ENCODE measurements at regions not wholly inside any gene's neighbourhood (a gene's known extent, or its start where the extent isn't known, plus 50 kb on each side); places are given as distances from the start of the nearest gene placed in this dataset.
"Not testable (repeated sequence)": the region's sequence is repeated elsewhere in the genome, so short reads cannot be mapped to it uniquely, and the experiment has no call there.

DNA sequence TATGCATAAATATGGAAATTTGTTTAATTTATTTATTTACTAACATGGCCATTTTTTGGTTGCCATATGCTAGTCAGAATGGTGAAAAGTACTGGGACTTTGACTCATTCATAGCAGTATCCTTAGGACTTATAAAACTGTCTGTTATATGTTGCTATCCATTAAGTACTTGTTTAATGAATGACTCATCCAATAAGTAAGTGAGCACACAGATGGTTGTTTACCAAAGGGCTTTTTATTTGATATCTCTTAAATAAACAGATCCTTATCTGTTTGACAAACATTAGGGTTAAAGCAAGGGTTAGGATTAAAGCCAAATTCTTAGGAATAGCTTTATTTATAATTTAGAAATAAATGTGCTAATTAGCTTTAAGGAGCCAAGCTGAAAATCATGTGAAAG, 183.4 kb downstream of the FBXO4 start:
- Histone ChIP-seq H3K4me1 (no peaks in the 10 kb centered on the region), H3K27ac (no peak overlapping the region), H3K27me3 (no peaks in the 10 kb centered on the region), H3K9me3 (no peaks in the 10 kb centered on the region), H3K36me3 (no peaks in the 10 kb centered on the region), H3K4me3 (no peak overlapping the region)
- no peak for ATAC-seq
- no peak for TF ChIP-seq EP300 (IDR thresholded peaks at IDR 0.05)
- no peak for TF ChIP-seq POLR2A (IDR thresholded peaks at IDR 0.05)
- TF ChIP-seq POLR2AphosphoS5 (IDR thresholded peaks at IDR 0.05) = no peak
- TF ChIP-seq CTCF (IDR thresholded peaks at IDR 0.05) = no peak

DNA sequence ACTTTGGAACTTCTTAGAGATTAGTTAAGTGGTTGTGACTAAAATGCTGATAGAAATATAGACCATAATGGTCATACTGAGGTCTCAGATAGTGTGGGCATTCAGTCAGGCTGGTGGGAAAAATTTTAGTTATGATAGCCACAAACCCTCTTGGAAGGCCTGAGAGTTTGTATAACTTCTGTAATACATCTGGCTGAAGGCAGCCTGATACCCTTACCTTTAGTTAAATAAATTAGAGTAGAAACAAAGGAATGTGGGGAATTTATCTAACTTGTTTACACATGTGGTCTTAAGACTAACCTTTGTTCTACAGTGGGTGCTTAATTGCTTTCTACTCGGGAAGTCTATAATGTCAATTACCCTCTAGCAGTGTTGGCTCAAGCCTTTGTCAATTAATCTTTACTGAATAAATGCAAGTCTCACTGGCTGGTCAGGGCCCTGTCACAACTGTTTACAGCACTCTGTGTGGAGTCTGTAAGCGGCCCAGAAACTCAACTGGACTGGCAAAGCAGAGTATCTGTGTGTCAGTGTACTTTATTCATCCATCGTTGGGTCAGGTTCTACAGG, 184.0 kb downstream of the FBXO4 start:
- WGBS, 2 donors (ENCODE audit: low coverage in 1 of 2) = 43 to 48% methylated on average over 2 to 3 of the region's 3 CpGs
- no peaks in the 10 kb centered on the region for H3K9me3 ChIP-seq
- H3K4me1 ChIP-seq = no peaks in the 10 kb centered on the region
- TF ChIP-seq POLR2AphosphoS5 (IDR thresholded peaks at IDR 0.05) (no peak), POLR2A (IDR thresholded peaks at IDR 0.05) (no peak), EP300 (IDR thresholded peaks at IDR 0.05) (no peak), CTCF (IDR thresholded peaks at IDR 0.05) (no peak)
- H3K27me3 ChIP-seq = no peaks in the 10 kb centered on the region
- no peak for ATAC-seq
- H3K27ac ChIP-seq = no peak overlapping the region
- H3K4me3 ChIP-seq = no peak overlapping the region
- H3K36me3 ChIP-seq = no peaks in the 10 kb centered on the region

DNA sequence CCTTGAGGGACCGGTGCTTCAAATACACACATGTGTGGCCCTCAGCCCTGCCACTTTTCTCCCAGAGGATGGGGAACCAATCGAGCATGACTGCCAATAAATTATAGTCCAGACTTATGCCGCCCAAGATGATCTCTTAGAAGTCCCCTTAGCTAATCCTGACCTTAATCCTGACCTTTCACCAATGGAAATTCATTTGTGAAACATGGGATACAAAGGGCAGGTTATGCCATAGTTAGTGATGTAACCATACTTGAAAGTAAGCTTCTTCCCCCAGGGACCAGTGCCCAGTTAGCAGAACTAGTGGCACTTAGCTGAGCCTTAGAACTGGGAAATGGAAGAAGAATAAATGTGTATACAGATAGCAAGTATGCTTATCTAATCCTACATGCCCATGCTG, 190.6 kb downstream of the FBXO4 start:
- not testable (repeated sequence) for H3K9me3 ChIP-seq, H3K4me1 ChIP-seq, H3K4me3 ChIP-seq, H3K27me3 ChIP-seq, H3K27ac ChIP-seq, H3K36me3 ChIP-seq, ATAC-seq
- 74 to 100% methylated on average over 1 to 3 of the region's 3 CpGs for WGBS, 2 donors (ENCODE audit: low coverage in 1 of 2)

DNA sequence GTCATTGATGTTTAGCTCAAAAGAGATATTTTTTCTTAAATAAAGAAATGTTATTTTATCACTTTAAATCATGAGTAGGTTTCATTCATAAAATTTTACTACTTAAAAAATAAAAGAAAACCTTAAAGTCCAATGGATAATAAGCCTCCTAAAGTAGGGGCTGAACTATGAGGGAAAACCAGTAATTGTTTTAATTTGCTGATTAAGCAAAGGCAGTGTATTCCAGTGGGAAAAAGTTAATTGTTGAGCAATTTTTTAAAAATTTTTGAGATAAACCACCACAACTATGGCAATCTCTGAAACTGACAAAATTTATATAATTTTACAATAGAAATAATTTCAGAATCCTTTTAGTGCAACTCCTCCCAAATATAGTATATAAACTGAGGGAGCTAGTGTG, 195.0 kb downstream of the FBXO4 start:
- H3K27ac ChIP-seq = no peak overlapping the region
- no peaks in the 10 kb centered on the region for H3K27me3 ChIP-seq
- no peak for ATAC-seq
- H3K36me3 ChIP-seq = no peaks in the 10 kb centered on the region
- H3K4me1 ChIP-seq = no peaks in the 10 kb centered on the region
- TF ChIP-seq POLR2A (IDR thresholded peaks at IDR 0.05) (no peak), POLR2AphosphoS5 (IDR thresholded peaks at IDR 0.05) (no peak)
- H3K9me3 ChIP-seq = no peaks in the 10 kb centered on the region
- H3K4me3 ChIP-seq = no peak overlapping the region

DNA sequence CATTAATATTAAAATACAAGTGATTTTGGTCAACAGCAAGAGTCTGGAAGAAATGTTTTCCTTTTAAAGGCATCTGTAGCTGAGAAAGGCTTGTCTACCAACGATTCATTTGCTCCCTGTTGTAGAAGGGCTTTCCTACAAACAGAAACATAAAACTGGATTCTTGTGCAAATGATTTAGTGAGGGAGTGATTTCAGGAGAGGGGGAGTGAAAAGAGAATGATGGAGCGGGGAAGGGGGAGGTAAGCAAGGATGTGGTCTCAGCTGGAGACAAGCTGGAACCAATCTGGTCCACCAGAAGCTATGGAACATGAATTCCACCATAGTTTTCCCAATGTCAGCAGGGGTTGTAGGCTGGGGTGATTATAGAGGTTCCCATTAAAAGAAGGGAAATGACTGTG, 196.3 kb downstream of the FBXO4 start:
- Histone ChIP-seq H3K4me3 (no peak overlapping the region), H3K27ac (no peak overlapping the region), H3K9me3 (no peaks in the 10 kb centered on the region), H3K36me3 (no peaks in the 10 kb centered on the region), H3K4me1 (no peaks in the 10 kb centered on the region), H3K27me3 (no peaks in the 10 kb centered on the region)
- WGBS, 2 donors (ENCODE audit: low coverage in 1 of 2) = 40 to 48% methylated on average over 1 to 2 of the region's 2 CpGs
- TF ChIP-seq CTCF (IDR thresholded peaks at IDR 0.05) = no peak
- TF ChIP-seq POLR2A (IDR thresholded peaks at IDR 0.05) = no peak
- no peak for TF ChIP-seq POLR2AphosphoS5 (IDR thresholded peaks at IDR 0.05)
- TF ChIP-seq EP300 (IDR thresholded peaks at IDR 0.05) = no peak
- no peak for ATAC-seq

- Histone ChIP-seq H3K36me3 (no peaks in the 10 kb centered on the region), H3K27ac (no peak overlapping the region), H3K9me3 (peaks cover 0 to 7% (median 0%) of the 10 kb centered on the region in 3 donors), H3K4me3 (no peak overlapping the region), H3K4me1 (no peaks in the 10 kb centered on the region), H3K27me3 (no peaks in the 10 kb centered on the region)
- TF ChIP-seq POLR2A (IDR thresholded peaks at IDR 0.05) = no peak
- TF ChIP-seq EP300 (IDR thresholded peaks at IDR 0.05) = no peak
- TF ChIP-seq POLR2AphosphoS5 (IDR thresholded peaks at IDR 0.05) = no peak
- TF ChIP-seq CTCF (IDR thresholded peaks at IDR 0.05) = no peak
- WGBS, 2 donors (ENCODE audit: low coverage in 1 of 2) = 40 to 67% methylated on average over 1 of the region's 2 CpGs
- no peak for ATAC-seq
Observed at GRCh38 chr5:42131081-42131480, 206.0 kb downstream of the FBXO4 start.
